ENCODE measurements at regions not wholly inside any gene's neighbourhood (a gene's known extent, or its start where the extent isn't known, plus 50 kb on each side); places are given as distances from the start of the nearest gene placed in this dataset.

DNA sequence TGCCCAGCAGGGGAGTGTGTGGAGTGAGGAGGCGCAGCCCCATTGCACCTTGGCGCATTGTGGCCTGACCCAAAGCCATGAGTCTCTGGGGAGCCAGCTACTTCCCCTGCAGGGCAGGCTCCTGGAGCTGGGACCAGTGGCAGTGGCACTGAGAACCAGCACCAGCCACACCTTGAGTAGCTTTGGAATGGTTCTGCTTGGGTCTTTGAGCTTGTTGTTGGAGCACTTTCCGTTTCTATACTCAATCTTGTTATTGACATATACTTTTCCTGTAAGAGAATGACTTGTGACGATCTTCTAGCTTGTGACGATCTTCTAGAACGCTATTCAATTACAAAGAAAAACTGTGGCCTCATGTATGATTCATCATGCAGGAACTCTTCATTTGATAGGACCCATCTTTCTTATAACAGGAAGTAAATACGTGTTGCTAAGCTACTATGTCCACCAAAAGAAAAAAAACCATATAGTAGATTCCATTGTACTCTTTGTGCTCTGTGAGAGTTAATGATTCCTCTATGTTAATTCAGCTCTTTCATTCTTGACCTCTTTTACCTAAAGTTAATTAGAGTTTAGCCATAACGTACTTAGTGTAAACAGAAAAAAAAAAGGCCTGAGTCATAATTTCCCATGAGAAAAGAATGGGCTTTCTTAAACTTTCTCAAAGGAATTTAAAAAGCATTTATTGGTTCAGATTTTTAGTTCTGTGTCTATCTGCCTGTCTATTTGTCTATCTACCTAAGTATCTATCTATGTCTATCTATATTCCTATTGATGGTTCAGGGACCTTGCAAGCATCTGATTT, 113.1 kb downstream of the GATA6 start:
- TF ChIP-seq, protein P1, sequence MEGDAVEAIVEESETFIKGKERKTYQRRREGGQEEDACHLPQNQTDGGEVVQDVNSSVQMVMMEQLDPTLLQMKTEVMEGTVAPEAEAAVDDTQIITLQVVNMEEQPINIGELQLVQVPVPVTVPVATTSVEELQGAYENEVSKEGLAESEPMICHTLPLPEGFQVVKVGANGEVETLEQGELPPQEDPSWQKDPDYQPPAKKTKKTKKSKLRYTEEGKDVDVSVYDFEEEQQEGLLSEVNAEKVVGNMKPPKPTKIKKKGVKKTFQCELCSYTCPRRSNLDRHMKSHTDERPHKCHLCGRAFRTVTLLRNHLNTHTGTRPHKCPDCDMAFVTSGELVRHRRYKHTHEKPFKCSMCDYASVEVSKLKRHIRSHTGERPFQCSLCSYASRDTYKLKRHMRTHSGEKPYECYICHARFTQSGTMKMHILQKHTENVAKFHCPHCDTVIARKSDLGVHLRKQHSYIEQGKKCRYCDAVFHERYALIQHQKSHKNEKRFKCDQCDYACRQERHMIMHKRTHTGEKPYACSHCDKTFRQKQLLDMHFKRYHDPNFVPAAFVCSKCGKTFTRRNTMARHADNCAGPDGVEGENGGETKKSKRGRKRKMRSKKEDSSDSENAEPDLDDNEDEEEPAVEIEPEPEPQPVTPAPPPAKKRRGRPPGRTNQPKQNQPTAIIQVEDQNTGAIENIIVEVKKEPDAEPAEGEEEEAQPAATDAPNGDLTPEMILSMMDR (conservative IDR thresholded peaks at IDR 0.05; ENCODE audit: low read length) = no peak
- no peak for TF ChIP-seq EZH2phosphoT487 (IDR thresholded peaks at IDR 0.05; ENCODE audit: borderline replicate concordance)
